VCaP (cell line): ENCODE measurements at regions not wholly inside any gene's neighbourhood (a gene's known extent, or its start where the extent isn't known, plus 50 kb on each side); places are given as distances from the start of the nearest gene placed in this dataset.
"Not testable (repeated sequence)": the region's sequence is repeated elsewhere in the genome, so short reads cannot be mapped to it uniquely, and the experiment has no call there.

Experiments used
- H3K27ac ChIP-seq: fragments of 450-650 bp; 2 replicates; pipeline ENCODE4 v1.5.1; 2017
- TF ChIP-seq, protein P1 (sequence below): fragments of 450-650 bp; conservative IDR thresholded peaks from 2 replicates; pipeline ENCODE4 v1.5.1; 2017; ENCODE audit warnings: mild to moderate bottlenecking, moderate library complexity

DNA sequence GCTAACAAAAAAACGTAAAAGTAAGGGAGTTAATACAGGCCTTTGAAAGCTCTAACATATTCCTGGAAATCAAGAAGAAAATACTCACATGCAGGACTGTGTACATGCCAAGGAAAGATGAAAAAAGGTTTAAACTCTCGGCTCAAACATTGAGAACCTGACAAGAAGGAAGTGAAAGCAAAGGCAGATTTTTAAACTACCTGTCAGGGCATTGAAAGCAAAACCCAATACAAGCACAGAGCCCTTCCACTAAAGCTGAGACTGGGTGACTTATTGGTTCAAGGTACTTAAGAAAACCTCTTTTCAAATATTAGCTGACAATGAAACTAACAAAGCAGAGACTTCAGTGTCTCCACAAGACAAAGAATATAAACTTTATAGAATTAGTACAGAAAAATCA, 313.0 kb upstream of the GRID2 start:
- TF ChIP-seq, protein P1, sequence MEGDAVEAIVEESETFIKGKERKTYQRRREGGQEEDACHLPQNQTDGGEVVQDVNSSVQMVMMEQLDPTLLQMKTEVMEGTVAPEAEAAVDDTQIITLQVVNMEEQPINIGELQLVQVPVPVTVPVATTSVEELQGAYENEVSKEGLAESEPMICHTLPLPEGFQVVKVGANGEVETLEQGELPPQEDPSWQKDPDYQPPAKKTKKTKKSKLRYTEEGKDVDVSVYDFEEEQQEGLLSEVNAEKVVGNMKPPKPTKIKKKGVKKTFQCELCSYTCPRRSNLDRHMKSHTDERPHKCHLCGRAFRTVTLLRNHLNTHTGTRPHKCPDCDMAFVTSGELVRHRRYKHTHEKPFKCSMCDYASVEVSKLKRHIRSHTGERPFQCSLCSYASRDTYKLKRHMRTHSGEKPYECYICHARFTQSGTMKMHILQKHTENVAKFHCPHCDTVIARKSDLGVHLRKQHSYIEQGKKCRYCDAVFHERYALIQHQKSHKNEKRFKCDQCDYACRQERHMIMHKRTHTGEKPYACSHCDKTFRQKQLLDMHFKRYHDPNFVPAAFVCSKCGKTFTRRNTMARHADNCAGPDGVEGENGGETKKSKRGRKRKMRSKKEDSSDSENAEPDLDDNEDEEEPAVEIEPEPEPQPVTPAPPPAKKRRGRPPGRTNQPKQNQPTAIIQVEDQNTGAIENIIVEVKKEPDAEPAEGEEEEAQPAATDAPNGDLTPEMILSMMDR = no peak
- H3K27ac ChIP-seq = no peak overlapping the region

GRCh38 chr4:91997045-91997444, 306.7 kb upstream of the GRID2 start:
- no peak overlapping the region for H3K27ac ChIP-seq
- TF ChIP-seq, protein P1 = no peak

DNA sequence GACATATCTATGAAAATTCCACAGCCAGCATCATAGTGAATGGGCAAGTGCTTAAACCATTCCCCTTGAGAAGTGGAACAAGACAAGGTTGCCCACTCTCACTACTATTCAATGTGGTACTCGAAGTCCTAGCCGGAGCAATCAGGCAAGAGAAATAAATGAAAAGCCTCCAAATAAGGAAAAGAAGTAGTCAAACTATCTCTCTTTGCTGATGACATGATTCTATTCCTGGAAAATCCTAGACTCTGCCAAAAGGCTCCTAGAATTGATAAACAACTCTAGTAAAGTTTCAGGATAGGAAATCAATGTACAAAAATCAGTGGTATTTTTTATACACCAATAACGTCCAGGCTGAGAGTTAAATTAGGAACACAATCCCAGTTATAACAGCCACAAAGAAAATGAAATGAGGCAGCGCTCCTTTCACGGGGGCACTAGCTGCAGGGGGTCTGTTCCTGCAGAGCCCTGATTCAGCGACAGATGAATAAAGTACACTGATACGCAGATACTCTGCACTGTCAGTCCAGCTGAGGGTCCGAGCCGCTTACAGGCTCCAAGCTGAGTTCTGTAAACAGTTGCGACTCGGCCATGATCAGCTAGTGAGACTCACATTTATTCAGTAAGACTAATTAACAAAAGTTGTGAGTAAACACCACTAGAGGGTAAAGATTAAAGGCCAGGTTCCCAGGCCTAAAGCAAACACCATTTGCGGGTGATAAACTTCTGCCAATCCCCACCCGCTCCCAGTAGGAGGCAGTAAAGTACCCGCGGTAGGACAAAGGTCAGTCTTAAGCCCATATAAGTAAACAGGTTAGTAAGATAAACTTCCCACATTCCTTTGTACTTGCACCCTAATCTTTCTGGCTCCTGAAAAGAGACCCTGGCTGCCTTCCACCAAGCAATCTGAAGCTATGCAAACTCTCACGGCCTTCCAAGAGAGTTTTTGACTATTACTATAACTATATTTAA, 290.6 kb upstream of the GRID2 start:
- TF ChIP-seq, protein P1 = no peak
- H3K27ac ChIP-seq = no peak overlapping the region

GRCh38 chr4:92014067-92014466, 289.7 kb upstream of the GRID2 start:
- TF ChIP-seq, protein P1 = no peak
- no peak overlapping the region for H3K27ac ChIP-seq

DNA sequence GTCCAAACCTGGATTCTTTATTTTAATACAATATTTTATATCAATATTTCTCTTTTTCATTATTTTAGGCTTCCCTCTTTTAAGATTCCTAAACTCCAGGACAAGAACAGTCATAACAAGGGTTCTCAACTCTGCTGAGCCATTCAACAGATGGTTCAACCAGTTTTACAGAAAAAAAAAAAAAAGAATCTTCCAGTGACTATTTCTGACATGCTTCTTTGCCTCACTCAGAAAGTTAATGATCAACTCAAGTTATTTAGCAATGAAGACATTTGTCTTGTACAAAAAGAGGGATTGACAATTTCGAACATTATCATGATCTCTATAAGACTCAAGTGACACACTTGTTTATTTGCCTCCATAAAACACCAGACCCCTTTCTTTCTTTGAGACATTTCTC, 282.6 kb upstream of the GRID2 start:
- no peak overlapping the region for H3K27ac ChIP-seq
- TF ChIP-seq, protein P1 = no peak

- no peak overlapping the region for H3K27ac ChIP-seq
- TF ChIP-seq, protein P1 = no peak
Observed at GRCh38 chr4:92021788-92022187, 282.0 kb upstream of the GRID2 start.

DNA sequence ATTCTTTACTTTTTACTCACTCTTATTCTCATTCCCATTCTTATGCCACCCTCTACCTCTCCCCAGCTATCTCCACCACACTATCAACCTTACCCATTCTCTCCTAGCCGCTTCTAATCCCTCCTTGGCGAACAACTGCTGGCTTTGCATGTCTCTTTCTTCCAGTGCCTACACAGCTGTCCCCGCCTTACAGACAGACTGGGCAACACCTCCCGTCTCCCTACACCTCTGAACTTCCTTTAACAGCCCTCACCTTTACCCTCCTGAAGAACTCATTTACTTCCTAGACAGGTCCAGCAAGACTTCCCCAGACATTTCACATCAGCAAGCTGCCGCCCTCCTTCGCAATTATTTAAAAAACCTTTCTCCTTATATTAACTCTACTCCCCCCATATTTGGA, 274.9 kb upstream of the GRID2 start:
- not testable (repeated sequence) for H3K27ac ChIP-seq

DNA sequence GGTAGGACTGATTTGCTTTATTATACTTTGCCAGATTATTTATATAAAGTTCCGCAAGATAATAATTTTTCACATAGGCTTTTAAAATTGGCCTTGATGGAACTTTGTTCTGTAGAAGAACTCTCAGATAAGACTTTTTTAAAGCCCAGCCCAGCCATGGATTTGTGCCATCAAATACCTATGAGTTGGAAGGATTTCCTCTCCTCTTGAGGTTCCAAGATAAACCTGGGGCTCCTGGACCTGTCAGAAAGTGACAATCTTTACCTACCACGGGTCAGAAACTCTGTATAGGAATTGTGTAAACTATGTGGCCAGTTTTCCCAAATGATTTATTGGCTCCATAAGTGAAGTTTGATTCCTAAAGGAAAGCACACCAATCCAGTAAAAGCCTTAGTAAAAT, 271.9 kb upstream of the GRID2 start:
- no peak overlapping the region for H3K27ac ChIP-seq
- TF ChIP-seq, protein P1 = no peak
